ENCODE measurements at regions not wholly inside any gene's neighbourhood (a gene's known extent, or its start where the extent isn't known, plus 50 kb on each side); places are given as distances from the start of the nearest gene placed in this dataset.

DNA sequence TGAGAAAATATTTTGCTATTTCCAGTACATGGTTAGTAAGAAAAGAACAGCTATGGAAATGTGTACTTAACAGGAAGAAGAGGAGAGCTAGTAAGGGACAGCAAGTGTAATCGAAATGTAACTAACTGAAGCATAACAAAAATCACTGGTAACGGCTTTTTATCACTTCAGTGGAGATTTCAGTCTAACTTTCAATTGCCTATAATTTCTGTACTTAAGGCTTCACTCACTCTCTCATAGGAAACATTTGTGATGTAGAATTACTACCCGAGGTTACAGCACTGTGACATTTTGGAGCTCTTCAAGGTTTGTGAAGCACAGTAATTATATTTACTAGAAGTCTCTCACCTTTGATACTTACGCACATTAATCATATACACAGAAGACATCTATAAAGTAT, 1119.1 kb downstream of the AMY1C start:
- TF ChIP-seq SIN3A (IDR thresholded peaks at IDR 0.05; ENCODE audit: borderline replicate concordance, insufficient read depth, low read length) = no peak
- TF ChIP-seq, protein P1, sequence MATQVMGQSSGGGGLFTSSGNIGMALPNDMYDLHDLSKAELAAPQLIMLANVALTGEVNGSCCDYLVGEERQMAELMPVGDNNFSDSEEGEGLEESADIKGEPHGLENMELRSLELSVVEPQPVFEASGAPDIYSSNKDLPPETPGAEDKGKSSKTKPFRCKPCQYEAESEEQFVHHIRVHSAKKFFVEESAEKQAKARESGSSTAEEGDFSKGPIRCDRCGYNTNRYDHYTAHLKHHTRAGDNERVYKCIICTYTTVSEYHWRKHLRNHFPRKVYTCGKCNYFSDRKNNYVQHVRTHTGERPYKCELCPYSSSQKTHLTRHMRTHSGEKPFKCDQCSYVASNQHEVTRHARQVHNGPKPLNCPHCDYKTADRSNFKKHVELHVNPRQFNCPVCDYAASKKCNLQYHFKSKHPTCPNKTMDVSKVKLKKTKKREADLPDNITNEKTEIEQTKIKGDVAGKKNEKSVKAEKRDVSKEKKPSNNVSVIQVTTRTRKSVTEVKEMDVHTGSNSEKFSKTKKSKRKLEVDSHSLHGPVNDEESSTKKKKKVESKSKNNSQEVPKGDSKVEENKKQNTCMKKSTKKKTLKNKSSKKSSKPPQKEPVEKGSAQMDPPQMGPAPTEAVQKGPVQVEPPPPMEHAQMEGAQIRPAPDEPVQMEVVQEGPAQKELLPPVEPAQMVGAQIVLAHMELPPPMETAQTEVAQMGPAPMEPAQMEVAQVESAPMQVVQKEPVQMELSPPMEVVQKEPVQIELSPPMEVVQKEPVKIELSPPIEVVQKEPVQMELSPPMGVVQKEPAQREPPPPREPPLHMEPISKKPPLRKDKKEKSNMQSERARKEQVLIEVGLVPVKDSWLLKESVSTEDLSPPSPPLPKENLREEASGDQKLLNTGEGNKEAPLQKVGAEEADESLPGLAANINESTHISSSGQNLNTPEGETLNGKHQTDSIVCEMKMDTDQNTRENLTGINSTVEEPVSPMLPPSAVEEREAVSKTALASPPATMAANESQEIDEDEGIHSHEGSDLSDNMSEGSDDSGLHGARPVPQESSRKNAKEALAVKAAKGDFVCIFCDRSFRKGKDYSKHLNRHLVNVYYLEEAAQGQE (IDR thresholded peaks at IDR 0.05; ENCODE audit: insufficient read depth in 1 of 2, low read depth in 2 of 2, low read length in 2 of 2) = no peak
